ENCODE measurements at regions not wholly inside any gene's neighbourhood (a gene's known extent, or its start where the extent isn't known, plus 50 kb on each side); places are given as distances from the start of the nearest gene placed in this dataset.

DNA sequence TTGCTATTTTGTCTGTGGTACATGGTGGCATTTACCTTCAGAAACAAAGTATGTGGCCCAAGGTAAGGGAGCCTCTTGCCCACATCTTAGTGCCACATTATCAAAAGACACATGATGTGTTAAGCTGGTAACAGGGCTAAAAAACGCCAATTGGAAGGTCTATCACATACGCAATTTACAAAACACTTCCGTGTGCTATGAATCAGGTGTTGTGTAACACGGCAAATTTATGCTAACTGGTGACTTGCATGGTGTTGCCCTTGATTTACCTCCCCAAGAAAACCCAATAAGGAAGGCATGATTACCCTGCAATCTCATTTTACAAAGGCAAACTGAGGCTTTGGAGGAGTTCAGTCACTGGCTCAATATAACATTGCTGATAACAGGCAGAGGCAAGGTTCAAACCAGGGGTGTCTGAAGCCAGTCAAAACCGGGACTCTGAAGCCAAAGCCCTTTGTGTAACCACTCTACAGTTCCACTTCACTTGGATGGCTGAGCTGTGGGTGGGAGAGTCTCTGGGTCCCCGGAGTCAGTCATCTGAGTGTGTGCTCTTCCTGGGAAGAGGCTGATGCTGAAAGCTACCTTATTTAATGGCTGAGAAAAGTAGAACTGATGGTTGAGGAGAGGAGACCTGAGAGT is 103.9 kb upstream of the BCL6 start:
- H3K27me3 ChIP-seq, result no peaks in the 10 kb centered on the region
- TF ChIP-seq, protein P1, sequence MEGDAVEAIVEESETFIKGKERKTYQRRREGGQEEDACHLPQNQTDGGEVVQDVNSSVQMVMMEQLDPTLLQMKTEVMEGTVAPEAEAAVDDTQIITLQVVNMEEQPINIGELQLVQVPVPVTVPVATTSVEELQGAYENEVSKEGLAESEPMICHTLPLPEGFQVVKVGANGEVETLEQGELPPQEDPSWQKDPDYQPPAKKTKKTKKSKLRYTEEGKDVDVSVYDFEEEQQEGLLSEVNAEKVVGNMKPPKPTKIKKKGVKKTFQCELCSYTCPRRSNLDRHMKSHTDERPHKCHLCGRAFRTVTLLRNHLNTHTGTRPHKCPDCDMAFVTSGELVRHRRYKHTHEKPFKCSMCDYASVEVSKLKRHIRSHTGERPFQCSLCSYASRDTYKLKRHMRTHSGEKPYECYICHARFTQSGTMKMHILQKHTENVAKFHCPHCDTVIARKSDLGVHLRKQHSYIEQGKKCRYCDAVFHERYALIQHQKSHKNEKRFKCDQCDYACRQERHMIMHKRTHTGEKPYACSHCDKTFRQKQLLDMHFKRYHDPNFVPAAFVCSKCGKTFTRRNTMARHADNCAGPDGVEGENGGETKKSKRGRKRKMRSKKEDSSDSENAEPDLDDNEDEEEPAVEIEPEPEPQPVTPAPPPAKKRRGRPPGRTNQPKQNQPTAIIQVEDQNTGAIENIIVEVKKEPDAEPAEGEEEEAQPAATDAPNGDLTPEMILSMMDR (IDR thresholded peaks at IDR 0.05), result no peak
- DNase-seq (ENCODE audit: low spot score), result no peak
- no peak overlapping the region for H3K27ac ChIP-seq
- no peaks in the 10 kb centered on the region for H3K36me3 ChIP-seq
- H3K9me3 ChIP-seq, result no peaks in the 10 kb centered on the region
- no peak overlapping the region for H3K4me3 ChIP-seq
- no peaks in the 10 kb centered on the region for H3K4me1 ChIP-seq

- no peak overlapping the region for H3K4me3 ChIP-seq
- H3K27me3 ChIP-seq, result no peaks in the 10 kb centered on the region
- DNase-seq (ENCODE audit: low spot score), result no peak
- TF ChIP-seq, protein P1 (IDR thresholded peaks at IDR 0.05), result no peak
- no peak overlapping the region for H3K27ac ChIP-seq
- H3K4me1 ChIP-seq, result no peaks in the 10 kb centered on the region
- no peaks in the 10 kb centered on the region for H3K36me3 ChIP-seq
- H3K9me3 ChIP-seq, result no peaks in the 10 kb centered on the region
Measured at GRCh38 chr3:187850258-187850921, 105.1 kb upstream of the BCL6 start.

- no peak overlapping the region for H3K27ac ChIP-seq
- no peaks in the 10 kb centered on the region for H3K27me3 ChIP-seq
- no peak overlapping the region for H3K4me3 ChIP-seq
- peaks cover 0 to 6% of the 10 kb centered on the region in 2 donors for H3K4me1 ChIP-seq
- H3K9me3 ChIP-seq, result no peaks in the 10 kb centered on the region
- TF ChIP-seq, protein P1 (IDR thresholded peaks at IDR 0.05), result no peak
- H3K36me3 ChIP-seq, result no peaks in the 10 kb centered on the region
- no peak for DNase-seq (ENCODE audit: low spot score)
Measured at GRCh38 chr3:187852842-187853730, 107.8 kb upstream of the BCL6 start.

DNA sequence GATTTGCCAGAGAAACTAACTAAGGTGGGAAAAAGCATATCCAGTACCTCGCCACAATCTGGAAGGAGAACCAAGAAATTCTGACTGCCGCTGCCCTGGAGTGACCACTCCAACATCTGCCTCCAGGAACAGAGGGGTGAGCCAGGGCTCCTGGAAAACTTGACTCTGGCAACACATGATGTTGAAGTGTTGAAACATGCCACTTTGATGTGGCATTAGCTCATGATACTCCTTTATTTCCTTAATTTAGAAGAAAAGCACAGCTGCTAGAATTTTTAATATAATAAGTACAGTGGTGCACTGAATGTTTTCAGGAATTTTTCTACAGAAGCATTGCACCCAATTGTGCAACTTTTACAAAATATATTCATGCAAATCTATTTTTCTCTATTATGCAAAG is 109.9 kb upstream of the BCL6 start:
- Histone ChIP-seq H3K9me3 (no peaks in the 10 kb centered on the region), H3K4me3 (no peak overlapping the region), H3K4me1 (peaks cover 0 to 15% of the 10 kb centered on the region in 2 donors), H3K36me3 (no peaks in the 10 kb centered on the region), H3K27ac (no peak overlapping the region), H3K27me3 (no peaks in the 10 kb centered on the region)
- DNase-seq (ENCODE audit: low spot score), result no peak
- TF ChIP-seq, protein P1 (IDR thresholded peaks at IDR 0.05), result no peak

- Histone ChIP-seq H3K36me3 (no peaks in the 10 kb centered on the region), H3K9me3 (peaks cover 0 to 6% of the 10 kb centered on the region in 2 donors), H3K4me1 (peaks cover 0 to 15% of the 10 kb centered on the region in 2 donors), H3K27me3 (no peaks in the 10 kb centered on the region), H3K27ac (no peak overlapping the region), H3K4me3 (no peak overlapping the region)
- no peak for DNase-seq (ENCODE audit: low spot score)
- TF ChIP-seq, protein P1 (IDR thresholded peaks at IDR 0.05), result no peak
Measured at GRCh38 chr3:187856555-187856954, 111.3 kb upstream of the BCL6 start.
